Spleen (tissue), 7 donors: ENCODE measurements at regions not wholly inside any gene's neighbourhood (a gene's known extent, or its start where the extent isn't known, plus 50 kb on each side); places are given as distances from the start of the nearest gene placed in this dataset.

Source experiments
- CTCF ChIP-seq, 11 experiments: fragments of 200-600 bp in 7 of 11; fragments of 450-650 bp in 4 of 11; sonication (generic) in 4 of 11; IDR thresholded peaks in 8 of 11; conservative IDR thresholded peaks in 3 of 11; 1 replicate in 7 of 11; 2 replicates in 4 of 11; pipeline versions ENCODE4 v1.4.0 to v1.8.0; 2016 to 2021; ENCODE audit warnings: antibody characterized with exemption in 11 of 11, inconsistent platforms in 4 of 11, mild to moderate bottlenecking in 1 of 11
- POLR2AphosphoS5 ChIP-seq, 3 donors: sonication (generic); formaldehyde crosslinking; IDR thresholded peaks; one replicate each; pipeline ENCODE4 v1.5.1; 2017; ENCODE audit warnings: antibody characterized with exemption in 3 of 3
- donor health status: DM: no; HTN: no; CAD: no; lungs with moderate emphysema.
- donor health status: DM: no; HTN: no; CAD: no.
- donor health status: DM: no; HTN: no; CAD: no.

- TF ChIP-seq CTCF (IDR thresholded peaks at IDR 0.05 in 8 of 11, conservative IDR thresholded peaks at IDR 0.05 in 3 of 11) (no peak), POLR2AphosphoS5 (IDR thresholded peaks at IDR 0.05) (no peak)
Measured at GRCh38 chr16:63714876-63715275, 1407.0 kb downstream of the CDH11 start.
